Middle frontal gyrus (tissue), 1 donor: ENCODE measurements at regions not wholly inside any gene's neighbourhood (a gene's known extent, or its start where the extent isn't known, plus 50 kb on each side); places are given as distances from the start of the nearest gene placed in this dataset.
A peak's percentile ranks its signal among the peaks of the same experiment; 100 is the strongest.

Experiments used
- DNase-seq: peaks from one replicate; pipeline ENCODE4 v3.0.0-alpha.2; 2015; ENCODE audit warnings: low spot score; ENCODE audit errors: extremely low spot score

GRCh38 chr2:41925712-41926111 is 122.1 kb upstream of the PKDCC start:
- no peak for DNase-seq

- no peak for DNase-seq
Measured at GRCh38 chr2:41926614-41927580, 120.9 kb upstream of the PKDCC start.

GRCh38 chr2:41927581-41928264 is 120.1 kb upstream of the PKDCC start:
- DNase-seq = no peak

GRCh38 chr2:41928526-41928925 is 119.3 kb upstream of the PKDCC start:
- DNase-seq = peak; percentile 11

GRCh38 chr2:41930807-41931566 is 116.8 kb upstream of the PKDCC start:
- DNase-seq = no peak

DNA sequence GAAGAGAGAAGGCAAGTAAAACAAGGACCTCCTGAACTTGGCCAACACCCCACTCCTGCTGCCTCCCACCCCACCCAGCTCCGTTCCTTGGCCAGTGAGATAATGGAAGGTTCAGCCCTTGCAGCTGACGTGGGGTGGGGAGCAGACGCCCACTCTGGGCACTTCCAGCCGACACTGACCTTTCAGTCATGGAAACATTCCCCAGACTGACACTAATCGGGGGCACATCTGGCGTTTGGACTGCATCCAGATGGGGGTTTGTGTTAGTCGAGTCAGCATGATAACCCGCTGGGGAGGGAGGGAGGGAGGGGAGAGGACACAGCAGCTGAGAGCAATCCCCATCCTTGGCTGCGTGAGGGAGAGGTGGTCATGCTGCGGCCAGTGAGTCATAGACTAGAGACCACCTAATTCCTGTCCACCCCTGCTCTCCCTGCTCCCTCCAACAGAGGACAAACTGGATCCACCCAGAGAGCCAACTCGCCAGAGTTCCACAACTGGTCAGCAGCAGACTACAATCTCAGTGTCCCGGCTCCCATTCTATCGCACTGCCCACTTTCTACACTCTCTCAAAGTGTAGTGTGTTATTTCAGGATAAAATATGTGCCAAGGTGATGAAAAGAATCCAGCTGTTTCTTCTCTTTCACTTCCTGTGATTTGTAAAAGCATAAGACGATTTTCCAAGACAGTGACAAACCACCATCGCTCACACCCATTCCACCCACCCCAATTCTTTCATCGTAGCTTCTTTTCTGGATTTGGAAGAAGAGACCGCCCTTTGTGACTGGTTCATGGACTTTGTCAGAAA is 115.4 kb upstream of the PKDCC start:
- no peak for DNase-seq

DNA sequence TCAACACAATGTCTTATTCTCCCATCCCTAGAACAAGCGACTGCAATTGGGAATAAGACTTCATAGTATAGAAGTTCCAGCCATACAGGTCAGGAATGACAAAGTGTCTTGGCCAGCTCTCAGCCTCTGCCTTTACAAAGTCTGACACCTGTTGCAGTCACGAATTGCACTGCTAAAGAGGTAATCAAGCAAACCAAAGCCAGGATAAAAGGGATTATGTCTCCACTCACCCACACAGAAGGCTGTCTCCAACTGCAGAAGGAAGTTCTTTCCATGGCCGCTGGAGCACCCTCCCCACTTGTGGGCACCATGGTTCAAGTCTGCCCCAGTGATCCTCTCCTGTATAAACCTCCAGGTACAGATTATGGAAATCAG is 114.8 kb upstream of the PKDCC start:
- no peak for DNase-seq

DNA sequence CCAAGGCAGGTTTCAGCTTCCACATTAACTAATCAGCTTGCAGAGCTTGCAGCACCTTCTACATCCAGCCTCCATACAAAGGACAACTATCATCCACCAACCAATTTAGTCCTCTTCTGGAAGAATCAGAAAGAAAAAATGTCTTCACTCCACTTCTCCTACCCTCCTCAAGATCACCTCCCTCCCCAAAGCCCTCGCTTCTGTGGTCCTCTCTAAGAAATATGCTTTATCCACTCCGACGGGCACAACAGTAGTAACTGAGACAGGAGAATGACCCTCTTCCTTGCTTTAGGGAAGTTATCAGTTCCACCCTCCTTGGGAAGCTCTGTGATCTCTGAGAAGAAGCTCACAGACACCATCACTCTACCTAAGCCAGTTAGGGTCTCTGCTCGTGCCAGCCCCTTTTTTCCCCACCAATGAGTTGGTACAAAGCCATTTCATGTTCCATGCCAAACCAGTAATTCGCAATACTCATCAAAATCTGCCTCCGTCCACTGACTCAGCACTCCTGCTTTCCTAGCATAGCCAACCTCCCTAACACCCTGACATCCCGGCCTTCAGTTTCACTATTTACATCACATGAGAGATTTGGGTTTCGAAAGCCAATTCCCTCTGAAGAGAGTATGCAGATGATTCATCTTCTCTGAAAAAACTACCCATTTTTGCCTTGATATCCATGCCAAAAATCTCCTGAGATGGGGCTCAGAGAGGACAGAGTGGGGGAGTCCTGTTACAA is 114.1 kb upstream of the PKDCC start:
- no peak for DNase-seq

DNA sequence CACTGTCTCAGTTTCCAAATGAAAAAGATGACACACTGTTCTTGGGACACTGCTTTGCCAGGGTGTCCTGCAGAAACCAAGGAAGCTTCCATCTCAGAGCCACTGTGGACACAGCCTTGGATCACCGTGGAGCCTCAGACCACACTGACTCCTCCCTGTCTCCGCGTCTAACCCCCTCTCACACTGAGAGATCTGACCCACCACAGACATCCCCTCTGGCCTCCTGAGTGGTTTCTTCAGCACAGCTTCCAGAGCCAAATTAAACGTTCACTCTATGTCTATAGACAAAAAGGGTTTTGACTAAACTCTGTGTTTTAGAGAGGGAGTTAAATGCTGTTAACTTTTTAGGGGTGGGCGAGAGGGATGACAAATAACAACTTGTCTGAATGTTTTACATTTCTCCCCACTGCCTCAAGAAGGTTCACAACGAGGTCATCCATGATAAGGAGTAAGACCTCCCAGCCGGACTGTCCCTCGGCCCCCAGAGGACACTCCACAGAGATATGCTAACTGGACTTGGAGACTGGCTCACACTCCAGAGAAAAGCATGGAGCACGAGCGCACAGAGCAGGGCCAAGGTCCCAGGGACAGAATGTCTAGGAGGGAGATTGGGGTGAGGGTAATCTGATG is 113.4 kb upstream of the PKDCC start:
- DNase-seq = no peak

DNA sequence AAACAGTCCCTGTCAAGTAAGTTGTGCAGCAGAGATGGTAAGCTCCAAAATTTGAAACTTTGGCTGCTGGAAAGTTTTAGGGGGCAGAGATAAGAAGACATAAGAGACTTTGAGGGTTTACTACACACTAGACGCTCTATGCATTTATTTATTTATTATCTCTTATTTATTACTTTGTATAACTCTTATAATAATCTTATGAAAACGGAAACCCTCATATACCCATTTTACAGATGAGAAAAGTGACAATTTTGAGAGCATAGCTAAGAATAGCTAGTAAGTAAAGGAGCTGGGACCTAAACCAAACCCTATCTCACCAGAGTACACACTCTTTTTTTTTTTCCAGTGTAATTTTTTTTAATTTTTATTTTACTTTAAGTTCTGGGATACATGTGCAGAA is 112.8 kb upstream of the PKDCC start:
- no peak for DNase-seq

DNA sequence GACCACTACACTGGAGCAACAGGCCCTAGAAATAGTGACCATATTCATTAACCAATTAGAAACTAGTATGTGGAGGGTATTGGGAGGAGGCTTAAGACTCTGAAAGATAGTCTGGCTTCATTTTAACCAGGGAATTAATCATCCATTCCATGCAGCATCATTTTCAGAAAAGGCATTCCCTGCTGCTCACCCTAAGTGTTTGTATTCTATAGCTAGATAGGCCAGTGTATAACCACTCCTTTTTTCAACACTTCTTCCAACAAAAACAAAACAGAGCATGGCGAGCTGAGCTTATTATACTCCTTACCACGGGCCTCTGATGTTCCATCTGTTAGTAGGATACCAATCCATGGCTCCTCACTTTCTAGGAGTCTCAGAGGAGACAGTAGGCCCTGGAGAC is 112.0 kb upstream of the PKDCC start:
- no peak for DNase-seq

DNA sequence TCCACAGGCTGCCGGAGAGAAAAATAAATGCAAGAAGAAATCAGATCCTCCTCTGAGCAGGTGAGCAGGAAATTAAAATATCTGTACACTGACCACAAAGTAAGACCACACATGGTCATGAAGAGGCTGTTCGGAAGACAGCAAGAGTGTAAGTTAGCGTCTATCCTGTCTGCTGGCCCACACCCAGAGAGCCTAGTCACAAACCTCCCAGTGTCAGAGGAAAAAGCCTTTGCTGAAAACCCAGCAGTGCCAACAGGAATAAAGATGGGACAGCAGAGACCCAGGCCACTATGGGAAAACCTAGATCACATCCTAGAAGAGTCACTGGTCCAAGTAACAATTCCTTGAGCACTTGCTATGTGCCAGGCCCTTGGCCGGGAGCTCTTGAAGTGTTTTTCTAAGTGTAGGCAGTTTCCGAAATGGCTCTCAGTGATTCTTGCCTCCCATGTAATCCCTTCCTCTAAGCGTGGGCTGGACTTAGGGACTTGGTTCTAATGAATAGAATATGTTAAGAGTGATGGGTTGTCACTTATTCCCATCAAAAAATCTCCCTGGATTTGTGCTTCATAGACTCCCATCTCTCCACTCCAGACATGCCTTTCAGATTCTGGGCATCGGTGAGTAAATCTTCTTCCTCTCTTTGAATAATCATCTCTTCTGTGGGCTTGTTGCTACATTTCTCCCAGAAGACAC is 110.9 kb upstream of the PKDCC start:
- DNase-seq = no peak

DNA sequence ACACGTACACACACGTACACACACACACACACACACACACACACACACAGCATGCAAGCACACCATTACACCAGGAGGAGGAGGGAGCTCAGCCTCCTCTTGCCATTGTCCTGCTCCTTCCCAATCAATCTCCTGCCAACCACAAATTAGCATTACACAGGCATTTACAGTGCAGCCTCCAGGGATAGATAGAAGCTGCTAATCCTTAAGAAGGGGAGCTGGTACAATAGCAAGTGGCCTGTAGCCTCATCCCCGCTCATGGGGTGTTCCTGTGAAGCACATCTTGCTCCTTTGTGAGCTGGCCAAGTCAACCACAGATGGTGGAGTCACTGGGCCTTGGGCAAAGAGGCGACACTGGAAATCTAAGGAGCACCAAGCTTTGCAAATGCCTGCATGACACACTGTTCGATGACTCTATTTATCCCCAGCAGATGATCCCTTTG is 110.3 kb upstream of the PKDCC start:
- DNase-seq = no peak

GRCh38 chr2:41937921-41938708 is 109.7 kb upstream of the PKDCC start:
- no peak for DNase-seq

GRCh38 chr2:41940060-41940744 is 107.6 kb upstream of the PKDCC start:
- DNase-seq = no peak

DNA sequence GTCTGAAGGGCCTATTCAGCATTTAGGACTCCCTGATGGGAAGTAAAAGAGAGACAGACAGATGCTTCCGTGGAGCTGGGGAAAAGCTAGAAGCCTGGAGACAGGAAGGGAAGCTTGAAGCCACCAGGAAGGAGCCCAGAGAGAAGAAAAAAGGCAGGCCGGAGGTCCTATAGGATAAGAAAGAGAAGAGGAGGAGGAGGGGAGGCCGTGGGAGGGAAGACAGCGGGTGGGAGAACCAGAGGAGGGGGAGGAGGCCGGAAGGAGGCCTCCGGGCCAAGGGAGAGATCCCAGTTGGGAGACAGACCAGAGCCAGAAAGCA is 107.1 kb upstream of the PKDCC start:
- DNase-seq = no peak

DNA sequence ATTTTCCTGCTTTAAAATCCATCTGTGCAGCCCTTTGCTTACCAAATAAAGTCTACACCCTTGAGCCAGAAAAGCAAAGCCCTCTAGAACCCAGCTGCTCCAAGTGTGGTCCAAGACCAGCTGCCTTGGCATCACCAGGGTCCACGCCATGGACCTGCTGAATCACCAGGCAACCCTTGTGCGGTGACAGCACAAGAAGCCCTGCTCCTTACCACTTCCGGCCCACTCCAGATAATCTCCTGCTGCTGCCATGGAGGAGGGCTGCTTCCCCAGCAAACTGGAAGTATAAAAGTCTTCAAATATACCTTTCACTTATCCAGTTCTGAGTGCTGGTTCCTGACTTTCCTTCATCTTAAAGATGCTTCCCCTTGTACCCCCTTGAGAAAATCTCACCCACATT is 106.0 kb upstream of the PKDCC start:
- no peak for DNase-seq

- no peak for DNase-seq
Measured at GRCh38 chr2:41942278-41942677, 105.5 kb upstream of the PKDCC start.
